SK-N-SH (cell line): ENCODE measurements at regions not wholly inside any gene's neighbourhood (a gene's known extent, or its start where the extent isn't known, plus 50 kb on each side); places are given as distances from the start of the nearest gene placed in this dataset.

Source experiments
- CTCF ChIA-PET: fragments of 300-600, 350-600 bp; formaldehyde crosslinking; extraction: SDS; loops from one replicate; lab custom pipeline; 2021; lab: Yijun Ruan, JAX
- POLR2A ChIA-PET: fragments of 350-600 bp; sonication (Branson Sonifier 250); formaldehyde crosslinking; extraction: SDS; loops from one replicate; lab custom pipeline; 2020; ENCODE audit warnings: antibody characterized with exemption, inconsistent platforms; lab: Yijun Ruan, JAX
- DNase-seq: peaks from one replicate; pipeline ENCODE4 v3.0.0; 2012
- H2AFZ ChIP-seq: fragments of 200-600 bp; sonication (generic); 2 replicates; pipeline ENCODE4 v1.8.1; 2016; ENCODE audit warnings: antibody characterized with exemption, mild to moderate bottlenecking, low read depth
- H3F3A ChIP-seq: fragments of 200-600 bp; sonication (generic); replicated peaks from 2 replicates; pipeline ENCODE3; 2016; ENCODE audit warnings: antibody characterized with exemption, mild to moderate bottlenecking; ENCODE audit not compliant: insufficient read depth
- H3K27ac ChIP-seq, 2 experiments: fragments of 200-500 bp in 1 of 2; fragments of 200-600 bp in 1 of 2; sonication (Bioruptor generic) in 1 of 2; sonication (generic), shearing (Covaris generic) in 1 of 2; 2 replicates each; pipeline versions ENCODE4 v1.5.1 to v1.6.1; 2014 to 2016; ENCODE audit warnings: low read depth in 2 of 2, inconsistent platforms in 1 of 2, low read length in 1 of 2, mild to moderate bottlenecking in 1 of 2, mixed read lengths in 1 of 2
- H3K27me3 ChIP-seq: fragments of 200-600 bp; sonication (generic), shearing (Covaris generic); 2 replicates; pipeline ENCODE4 v1.6.1; 2016; ENCODE audit warnings: mixed run types; ENCODE audit not compliant: insufficient read depth
- H3K36me3 ChIP-seq, 2 experiments: fragments of 200-500 bp in 1 of 2; fragments of 200-600 bp in 1 of 2; sonication (Bioruptor generic) in 1 of 2; sonication (generic) in 1 of 2; replicated peaks in 1 of 2; 2 replicates each; pipeline versions ENCODE3 to v1.5.1; 2014 to 2016; ENCODE audit warnings: low read length in 1 of 2, mild to moderate bottlenecking in 1 of 2; ENCODE audit not compliant: insufficient read depth in 2 of 2, control insufficient read depth in 1 of 2
- H3K4me1 ChIP-seq, 2 experiments: fragments of 200-500 bp in 1 of 2; fragments of 200-600 bp in 1 of 2; sonication (Bioruptor generic) in 1 of 2; sonication (generic), shearing (Covaris generic) in 1 of 2; 2 replicates each; pipeline versions ENCODE4 v1.5.1 to v1.6.1; 2014 to 2016; ENCODE audit warnings: low read depth in 1 of 2, low read length in 1 of 2, mixed run types in 1 of 2; ENCODE audit not compliant: insufficient read depth in 2 of 2, control insufficient read depth in 1 of 2
- H3K4me2 ChIP-seq: fragments of 200-600 bp; sonication (generic), shearing (Covaris generic); 2 replicates; pipeline ENCODE4 v1.6.1; 2017; ENCODE audit warnings: mixed run types
- H3K4me3 ChIP-seq, 2 experiments: fragments of 200-500 bp in 1 of 2; fragments of 200-600 bp in 1 of 2; sonication (Bioruptor generic) in 1 of 2; sonication (generic), shearing (Covaris generic) in 1 of 2; 2 replicates each; pipeline versions ENCODE4 v1.5.1 to v1.8.1; 2014 to 2016; ENCODE audit warnings: low read depth in 2 of 2, inconsistent platforms in 1 of 2, low read length in 1 of 2, mild to moderate bottlenecking in 1 of 2, mixed read lengths in 1 of 2, moderate library complexity in 1 of 2
- H3K79me2 ChIP-seq: fragments of 200-600 bp; sonication (generic); 2 replicates; pipeline ENCODE4 v1.8.1; 2017; ENCODE audit warnings: mild to moderate bottlenecking; ENCODE audit not compliant: insufficient read depth
- H3K9ac ChIP-seq: fragments of 200-600 bp; sonication (generic); 2 replicates; pipeline ENCODE4 v1.6.1; 2017; ENCODE audit warnings: mixed run types
- H3K9me2 ChIP-seq: fragments of 200-600 bp; sonication (generic); 2 replicates; pipeline ENCODE4 v1.6.1; 2017; ENCODE audit warnings: mixed run types
- H3K9me3 ChIP-seq: fragments of 200-600 bp; sonication (generic); 2 replicates; pipeline ENCODE4 v1.6.1; 2017; ENCODE audit warnings: mixed run types, mild to moderate bottlenecking, moderate library complexity
- H4K20me1 ChIP-seq: fragments of 200-600 bp; sonication (generic); 2 replicates; pipeline ENCODE4 v1.6.1; 2017; ENCODE audit warnings: mild to moderate bottlenecking, mixed run types; ENCODE audit not compliant: insufficient read depth
- ELF1 ChIP-seq: IDR thresholded peaks from 2 replicates; pipeline ENCODE4 v1.4.0; 2012
- FOSL2 ChIP-seq: IDR thresholded peaks from 2 replicates; pipeline ENCODE4 v1.4.0; 2012; ENCODE audit warnings: low read depth, mild to moderate bottlenecking, moderate library complexity, borderline replicate concordance
- FOXJ3 ChIP-seq: sonication (generic); formaldehyde crosslinking; IDR thresholded peaks from 2 replicates; pipeline ENCODE4 v1.5.1; 2020; ENCODE audit warnings: mild to moderate bottlenecking, missing genetic modification reagents
- FOXM1 ChIP-seq: IDR thresholded peaks from 2 replicates; pipeline ENCODE4 v1.4.0; 2012; ENCODE audit warnings: low read depth, mild to moderate bottlenecking
- GATA2 ChIP-seq: sonication (generic); formaldehyde crosslinking; IDR thresholded peaks from 2 replicates; pipeline ENCODE4 v1.5.0; 2020; ENCODE audit warnings: mild to moderate bottlenecking, missing genetic modification reagents
- POLR2AphosphoS5 ChIP-seq: IDR thresholded peaks from 2 replicates; pipeline ENCODE4 v1.6.1; 2012; ENCODE audit warnings: low read depth, low read length
- RAD21 ChIP-seq: IDR thresholded peaks from 2 replicates; pipeline ENCODE4 v1.6.1; 2012; ENCODE audit warnings: mild to moderate bottlenecking, low read length
- RCOR1 ChIP-seq: fragments of 150-350 bp; IDR thresholded peaks from 2 replicates; pipeline ENCODE4 v1.6.1; 2017; ENCODE audit warnings: antibody characterized with exemption, low read length
- RFX5 ChIP-seq: IDR thresholded peaks from 2 replicates; pipeline ENCODE4 v1.6.1; 2012; ENCODE audit warnings: mild to moderate bottlenecking, improper control_type of control experiment, low read length
- SMC3 ChIP-seq: IDR thresholded peaks from 2 replicates; pipeline ENCODE4 v1.6.1; 2012; ENCODE audit warnings: low read depth, low read length, improper control_type of control experiment
- TAF1 ChIP-seq: IDR thresholded peaks from 2 replicates; pipeline ENCODE4 v1.6.1; 2012; ENCODE audit warnings: low read depth, mild to moderate bottlenecking, low read length, moderate library complexity, borderline replicate concordance
- TEAD4 ChIP-seq: IDR thresholded peaks from 2 replicates; pipeline ENCODE4 v1.4.0; 2012; ENCODE audit warnings: mild to moderate bottlenecking, borderline replicate concordance; ENCODE audit not compliant: insufficient read depth
- YY1 ChIP-seq: IDR thresholded peaks from 2 replicates; pipeline ENCODE4 v1.4.0; 2012; ENCODE audit warnings: low read depth, mild to moderate bottlenecking
- WGBS: methylation state at CpG from one replicate; pipeline ENCODE4 v1.1.6; 2017; ENCODE audit warnings: low lambda C conversion rate; 5-methylcytosine and 5-hydroxymethylcytosine counted together
- TF ChIP-seq, protein P1 (sequence below): fragments of 150-350 bp; IDR thresholded peaks from 2 replicates; pipeline ENCODE4 v1.6.1; 2016; ENCODE audit warnings: mild to moderate bottlenecking, low read depth, low read length
- TF ChIP-seq, protein P2 (sequence below): IDR thresholded peaks from 2 replicates; pipeline ENCODE4 v1.4.0; 2012; ENCODE audit warnings: low read depth
- TF ChIP-seq, protein P3 (sequence below): fragments of 150-350 bp; IDR thresholded peaks from 2 replicates; pipeline ENCODE4 v1.6.1; 2017; ENCODE audit warnings: antibody characterized with exemption, low read length, low read depth, borderline replicate concordance

DNA sequence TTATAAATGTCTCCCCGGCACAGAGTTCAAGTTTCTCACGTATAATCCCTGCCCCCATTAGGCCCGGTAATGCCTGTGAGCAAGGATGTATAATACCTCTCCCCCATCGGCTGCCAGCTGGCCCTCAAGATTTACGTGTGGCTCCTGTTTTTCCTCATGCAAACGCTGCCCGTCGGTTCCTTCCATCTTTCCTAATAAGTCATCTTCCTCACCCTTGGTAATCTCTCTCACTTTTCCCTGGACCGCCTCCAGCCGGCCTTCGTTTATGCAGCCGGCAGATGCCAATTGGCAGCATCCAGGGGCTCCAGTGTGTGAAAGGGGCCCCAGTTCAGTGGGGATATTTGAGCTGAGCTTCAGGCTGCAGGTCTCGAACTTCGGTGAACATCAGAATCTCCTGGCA lies 86.5 kb upstream of the NEURL1B start (continued):
- no peak for TF ChIP-seq GATA2 (CRISPR knock-in tag)
- TF ChIP-seq RAD21: no peak
- TF ChIP-seq, protein P1, sequence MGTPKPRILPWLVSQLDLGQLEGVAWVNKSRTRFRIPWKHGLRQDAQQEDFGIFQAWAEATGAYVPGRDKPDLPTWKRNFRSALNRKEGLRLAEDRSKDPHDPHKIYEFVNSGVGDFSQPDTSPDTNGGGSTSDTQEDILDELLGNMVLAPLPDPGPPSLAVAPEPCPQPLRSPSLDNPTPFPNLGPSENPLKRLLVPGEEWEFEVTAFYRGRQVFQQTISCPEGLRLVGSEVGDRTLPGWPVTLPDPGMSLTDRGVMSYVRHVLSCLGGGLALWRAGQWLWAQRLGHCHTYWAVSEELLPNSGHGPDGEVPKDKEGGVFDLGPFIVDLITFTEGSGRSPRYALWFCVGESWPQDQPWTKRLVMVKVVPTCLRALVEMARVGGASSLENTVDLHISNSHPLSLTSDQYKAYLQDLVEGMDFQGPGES: no peak
- no peak for TF ChIP-seq POLR2AphosphoS5
- TF ChIP-seq SMC3: no peak

DNA sequence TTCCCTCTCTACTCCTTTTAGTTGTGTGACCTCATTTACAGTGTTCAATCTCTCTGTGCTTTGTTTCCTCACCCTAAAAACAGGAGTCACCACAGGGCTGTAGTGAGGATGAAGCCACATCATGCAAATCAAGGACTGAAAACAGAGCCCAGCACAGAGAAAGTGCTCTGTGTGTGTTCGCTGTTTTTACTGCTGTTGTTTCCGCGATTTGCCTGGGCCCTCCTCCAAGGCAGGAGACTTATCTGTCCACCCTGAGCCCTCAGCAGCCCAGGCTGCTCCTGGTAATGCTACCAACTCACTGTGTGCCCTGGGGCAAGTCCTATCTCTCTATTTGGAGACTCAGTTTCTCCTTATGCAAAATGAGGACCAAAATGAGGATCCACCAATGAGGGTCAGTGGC lies 87.2 kb upstream of the NEURL1B start:
- Histone ChIP-seq H3K9me2 (no peaks in the 10 kb centered on the region), H3K27ac (no peak overlapping the region), H3K4me3 (no peak overlapping the region), H3K9ac (no peak overlapping the region), H3K4me1 (peaks cover 0 to 34% of the 10 kb centered on the region in 2 experiments; a peak in 1 of 4 replicates), H3K9me3 (no peaks in the 10 kb centered on the region), H3K36me3 (no peaks in the 10 kb centered on the region), H3K79me2 (no peaks in the 10 kb centered on the region), H3F3A (no peaks in the 10 kb centered on the region), H3K27me3 (no peaks in the 10 kb centered on the region; the same call in 1 of the 2 replicates), H4K20me1 (no peaks in the 10 kb centered on the region), H3K4me2 (no peak overlapping the region), H2AFZ (no peak overlapping the region)
- ChIA-PET CTCF (no interaction called here), POLR2A (no interaction called here)
- no peak for DNase-seq
- TF ChIP-seq ELF1 (no peak), RCOR1 (no peak), TEAD4 (no peak)
- TF ChIP-seq, protein P2, sequence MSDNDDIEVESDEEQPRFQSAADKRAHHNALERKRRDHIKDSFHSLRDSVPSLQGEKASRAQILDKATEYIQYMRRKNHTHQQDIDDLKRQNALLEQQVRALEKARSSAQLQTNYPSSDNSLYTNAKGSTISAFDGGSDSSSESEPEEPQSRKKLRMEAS: no peak
- TF ChIP-seq, protein P3, sequence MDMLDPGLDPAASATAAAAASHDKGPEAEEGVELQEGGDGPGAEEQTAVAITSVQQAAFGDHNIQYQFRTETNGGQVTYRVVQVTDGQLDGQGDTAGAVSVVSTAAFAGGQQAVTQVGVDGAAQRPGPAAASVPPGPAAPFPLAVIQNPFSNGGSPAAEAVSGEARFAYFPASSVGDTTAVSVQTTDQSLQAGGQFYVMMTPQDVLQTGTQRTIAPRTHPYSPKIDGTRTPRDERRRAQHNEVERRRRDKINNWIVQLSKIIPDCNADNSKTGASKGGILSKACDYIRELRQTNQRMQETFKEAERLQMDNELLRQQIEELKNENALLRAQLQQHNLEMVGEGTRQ: no peak
- 95% methylated on average over 3 of the region's 3 CpGs for WGBS

DNA sequence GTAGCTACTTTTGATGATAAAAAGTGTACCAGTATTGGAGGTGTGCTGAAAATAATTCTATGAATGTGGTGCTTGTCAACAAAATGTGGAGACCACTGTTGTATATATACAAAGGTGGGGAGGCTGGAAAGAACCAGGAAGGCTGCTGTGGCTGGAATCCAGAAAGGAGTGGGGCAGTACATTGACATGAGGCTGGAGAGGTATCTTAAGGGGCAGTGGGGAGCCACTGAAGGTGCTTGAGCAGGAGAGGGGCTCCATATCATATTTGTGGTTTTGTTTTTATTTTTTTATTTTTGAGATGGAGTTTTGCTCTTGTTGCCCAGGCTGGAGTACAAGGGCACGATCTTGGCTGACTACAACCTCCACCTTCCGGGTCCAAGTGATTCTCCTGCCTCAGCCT lies 87.9 kb upstream of the NEURL1B start:
- H3K4me2 ChIP-seq: no peak overlapping the region
- H3F3A ChIP-seq: no peaks in the 10 kb centered on the region
- TF ChIP-seq RFX5 (no peak), FOXM1 (no peak), GATA2 (CRISPR knock-in tag) (no peak), YY1 (no peak), FOSL2 (no peak), FOXJ3 (CRISPR knock-in tag) (no peak), RAD21 (no peak), SMC3 (no peak), TAF1 (no peak)
- TF ChIP-seq, protein P2: no peak
- TF ChIP-seq, protein P1: no peak
- 77% methylated on average over 2 of the region's 2 CpGs for WGBS
- H3K9ac ChIP-seq: no peak overlapping the region
- POLR2A ChIA-PET: no interaction called here
- H4K20me1 ChIP-seq: no peaks in the 10 kb centered on the region
- no peaks in the 10 kb centered on the region for H3K36me3 ChIP-seq
- no peaks in the 10 kb centered on the region for H3K9me2 ChIP-seq
- H3K79me2 ChIP-seq: no peaks in the 10 kb centered on the region
- DNase-seq: no peak
- no peak overlapping the region for H3K4me3 ChIP-seq
- H3K27me3 ChIP-seq: no peaks in the 10 kb centered on the region; the same call in 1 of the 2 replicates
- H3K9me3 ChIP-seq: no peaks in the 10 kb centered on the region
- CTCF ChIA-PET: interaction anchor here (1.2 kb wide), 1 partner anchor 20 kb away, joined by 5 read pairs; no protein-coding TSS in a partner anchor
- peaks cover 0 to 34% of the 10 kb centered on the region in 2 experiments; a peak in 1 of 4 replicates for H3K4me1 ChIP-seq
- H3K27ac ChIP-seq: no peak overlapping the region
- H2AFZ ChIP-seq: no peak overlapping the region
